HG03108 (cell line): ENCODE measurements at regions not wholly inside any gene's neighbourhood (a gene's known extent, or its start where the extent isn't known, plus 50 kb on each side); places are given as distances from the start of the nearest gene placed in this dataset.

Experiments
- ATAC-seq: cut with Tn5 transposase; IDR thresholded peaks from one replicate; pipeline ENCODE4 v1.9.1; 2021; ENCODE audit warnings: moderate library complexity; ENCODE audit not compliant: unreplicated experiment

GRCh38 chr7:15782656-15783055, 96.2 kb upstream of the MEOX2 start:
- no peak for ATAC-seq

- no peak for ATAC-seq
Observed at GRCh38 chr7:15781944-15782343, 95.5 kb upstream of the MEOX2 start.

GRCh38 chr7:15780271-15780670, 93.8 kb upstream of the MEOX2 start:
- ATAC-seq = no peak

GRCh38 chr7:15778191-15778590, 91.7 kb upstream of the MEOX2 start:
- no peak for ATAC-seq

- no peak for ATAC-seq
Observed at GRCh38 chr7:15765753-15766152, 79.3 kb upstream of the MEOX2 start.

- no peak for ATAC-seq
Observed at GRCh38 chr7:15764851-15765382, 78.4 kb upstream of the MEOX2 start.

- ATAC-seq = no peak
Observed at GRCh38 chr7:15764010-15764409, 77.5 kb upstream of the MEOX2 start.

- ATAC-seq = no peak
Observed at GRCh38 chr7:15757041-15758000, 70.8 kb upstream of the MEOX2 start.

GRCh38 chr7:15755061-15755460, 68.6 kb upstream of the MEOX2 start:
- ATAC-seq = no peak

- ATAC-seq = no peak
Observed at GRCh38 chr7:15753887-15754579, 67.5 kb upstream of the MEOX2 start.

- no peak for ATAC-seq
Observed at GRCh38 chr7:15752377-15752776, 65.9 kb upstream of the MEOX2 start.

GRCh38 chr7:15751191-15751701, 64.8 kb upstream of the MEOX2 start:
- ATAC-seq = no peak

- ATAC-seq = no peak
Observed at GRCh38 chr7:15750727-15751126, 64.2 kb upstream of the MEOX2 start.

- no peak for ATAC-seq
Observed at GRCh38 chr7:15749631-15750030, 63.1 kb upstream of the MEOX2 start.

- ATAC-seq = no peak
Observed at GRCh38 chr7:15747712-15748111, 61.2 kb upstream of the MEOX2 start.

GRCh38 chr7:15747301-15747700, 60.8 kb upstream of the MEOX2 start:
- ATAC-seq = no peak

- no peak for ATAC-seq
Observed at GRCh38 chr7:15743926-15744480, 57.5 kb upstream of the MEOX2 start.

GRCh38 chr7:15737601-15738000, 51.1 kb upstream of the MEOX2 start:
- ATAC-seq = no peak
